WTC11 (cell line): ENCODE measurements at regions not wholly inside any gene's neighbourhood (a gene's known extent, or its start where the extent isn't known, plus 50 kb on each side); places are given as distances from the start of the nearest gene placed in this dataset.
"Not testable (repeated sequence)": the region's sequence is repeated elsewhere in the genome, so short reads cannot be mapped to it uniquely, and the experiment has no call there.

Source experiments
- ATAC-seq: fragments of 200-7000 bp; cut with Tn5 transposase; 2 replicates; pipeline ENCODE4 v1.10.0; 2021; ENCODE audit warnings: mild to moderate bottlenecking, moderate library complexity
- CTCF ChIA-PET: fragments of 300-600 bp; sonication (Branson Sonifier 250); formaldehyde crosslinking; loops from one replicate; lab custom pipeline; 2021; ENCODE audit warnings: antibody characterized with exemption; lab: Charles Lee
- POLR2A ChIA-PET: fragments of 350-600 bp; sonication (Branson Sonifier 250); formaldehyde crosslinking; loops from one replicate; lab custom pipeline; 2021; ENCODE audit warnings: antibody characterized with exemption; lab: Charles Lee
- DNase-seq: peaks from one replicate; pipeline ENCODE4 v3.0.0; 2021; ENCODE audit warnings: low spot score
- H3K27ac Mint-ChIP-seq: 2 replicates; pipeline ENCODE4 v1.8.0; 2021; ENCODE audit warnings: mixed read lengths
- H3K27me3 Mint-ChIP-seq: 2 replicates; pipeline ENCODE4 v1.8.0; 2021; ENCODE audit warnings: low read depth, mild to moderate bottlenecking, moderate library complexity, mixed read lengths
- H3K36me3 Mint-ChIP-seq: 2 replicates; pipeline ENCODE4 v1.8.0; 2021; ENCODE audit warnings: mixed read lengths
- H3K4me1 Mint-ChIP-seq: 2 replicates; pipeline ENCODE4 v1.8.0; 2022; ENCODE audit warnings: mixed read lengths
- H3K4me3 Mint-ChIP-seq: 2 replicates; pipeline ENCODE4 v1.8.0; 2021; ENCODE audit warnings: mild to moderate bottlenecking, moderate library complexity, mixed read lengths
- H3K9me3 Mint-ChIP-seq: 2 replicates; pipeline ENCODE4 v1.8.0; 2021; ENCODE audit warnings: mixed read lengths
- ATF1 ChIP-seq: sonication (generic); formaldehyde crosslinking; IDR thresholded peaks from 2 replicates; pipeline ENCODE4 v1.8.1; 2023; ENCODE audit warnings: mild to moderate bottlenecking, moderate library complexity, missing genetic modification reagents
- EMX1 ChIP-seq: fragments of 250-450 bp; sonication (Bioruptor Pico); IDR thresholded peaks from 2 replicates; pipeline ENCODE4 v1.8.0; 2021; ENCODE audit warnings: mild to moderate bottlenecking
- GABPB1 ChIP-seq: sonication (generic); formaldehyde crosslinking; IDR thresholded peaks from 2 replicates; pipeline ENCODE4 v1.8.1; 2023; ENCODE audit warnings: mild to moderate bottlenecking, missing genetic modification reagents
- HMGXB4 ChIP-seq: sonication (generic); formaldehyde crosslinking; IDR thresholded peaks from 2 replicates; pipeline ENCODE4 v1.8.1; 2023; ENCODE audit warnings: mild to moderate bottlenecking, moderate library complexity, missing genetic modification reagents
- JAZF1 ChIP-seq: fragments of 250-450 bp; sonication (Bioruptor Pico); IDR thresholded peaks from 2 replicates; pipeline ENCODE4 v1.9.0; 2021; ENCODE audit warnings: moderate library complexity, mild to moderate bottlenecking, inconsistent platforms
- JUN ChIP-seq: sonication (generic); formaldehyde crosslinking; IDR thresholded peaks from 2 replicates; pipeline ENCODE4 v1.8.0; 2023; ENCODE audit warnings: mild to moderate bottlenecking, missing genetic modification reagents
- NFE2L1 ChIP-seq: sonication (generic); formaldehyde crosslinking; IDR thresholded peaks from 2 replicates; pipeline ENCODE4 v1.8.1; 2023; ENCODE audit warnings: missing genetic modification reagents
- PRDM15 ChIP-seq: sonication (generic); formaldehyde crosslinking; IDR thresholded peaks from 2 replicates; pipeline ENCODE4 v1.8.0; 2022; ENCODE audit warnings: missing genetic modification reagents
- SMAD3 ChIP-seq: sonication (generic); formaldehyde crosslinking; IDR thresholded peaks from 2 replicates; pipeline ENCODE4 v1.8.0; 2022; ENCODE audit warnings: missing genetic modification reagents, mild to moderate bottlenecking, borderline replicate concordance
- TEAD1 ChIP-seq: sonication (generic); formaldehyde crosslinking; IDR thresholded peaks from 2 replicates; pipeline ENCODE4 v1.8.0; 2022; ENCODE audit warnings: mild to moderate bottlenecking, missing genetic modification reagents
- ZBTB43 ChIP-seq: sonication (generic); formaldehyde crosslinking; IDR thresholded peaks from 2 replicates; pipeline ENCODE4 v1.8.1; 2023; ENCODE audit warnings: mild to moderate bottlenecking, missing genetic modification reagents
- ZNF121 ChIP-seq: sonication (generic); formaldehyde crosslinking; IDR thresholded peaks from 2 replicates; pipeline ENCODE4 v1.8.0; 2023; ENCODE audit warnings: missing genetic modification reagents
- ZNF138 ChIP-seq: sonication (generic); formaldehyde crosslinking; conservative IDR thresholded peaks from 2 replicates; pipeline ENCODE4 v1.8.1; 2022; ENCODE audit warnings: mild to moderate bottlenecking, moderate library complexity, missing genetic modification reagents
- TF ChIP-seq, protein P1 (sequence below): sonication (generic); formaldehyde crosslinking; IDR thresholded peaks from 2 replicates; pipeline ENCODE4 v1.8.1; 2023; ENCODE audit warnings: mild to moderate bottlenecking, missing genetic modification reagents
- TF ChIP-seq, protein P2 (sequence below): sonication (generic); formaldehyde crosslinking; IDR thresholded peaks from 2 replicates; pipeline ENCODE4 v1.8.0; 2022; ENCODE audit warnings: mild to moderate bottlenecking, missing genetic modification reagents

DNA sequence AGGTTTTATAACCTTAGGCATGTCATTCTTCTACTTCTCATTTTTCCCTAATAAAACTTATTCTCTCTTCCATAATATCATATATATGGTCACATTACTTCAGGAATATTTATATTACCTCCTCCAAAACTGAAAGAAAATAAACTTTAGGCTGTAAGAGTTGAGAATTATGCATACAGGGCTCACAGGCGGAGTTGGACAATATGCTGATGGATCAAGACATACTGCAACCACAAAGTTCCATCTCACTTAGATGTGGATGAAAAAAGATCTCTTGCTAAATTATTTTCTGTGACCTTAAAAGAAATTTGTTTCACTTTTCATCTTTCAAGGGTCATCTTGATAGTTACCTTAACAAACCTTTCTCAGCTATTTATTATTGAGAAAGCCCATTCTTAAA lies 152.6 kb upstream of the PDE4B start:
- peaks cover 2% of the 10 kb centered on the region; the same call in 1 of the 2 replicates for H3K27me3 Mint-ChIP-seq
- peaks cover 9% of the 10 kb centered on the region for H3K9me3 Mint-ChIP-seq
- H3K4me3 Mint-ChIP-seq, result no peak overlapping the region
- H3K4me1 Mint-ChIP-seq, result no peaks in the 10 kb centered on the region
- DNase-seq, result no peak
- H3K36me3 Mint-ChIP-seq, result peaks cover under 1% of the 10 kb centered on the region; the same call in 1 of the 2 replicates
- no peak overlapping the region for H3K27ac Mint-ChIP-seq
- POLR2A ChIA-PET, result interaction anchor here (0.6 kb wide), 1 partner anchor 37 kb away, joined by 3 read pairs; no protein-coding TSS in a partner anchor
- no peak for ATAC-seq
- CTCF ChIA-PET, result no interaction called here
- TF ChIP-seq ATF1, result no peak
- no peak for TF ChIP-seq SMAD3 (CRISPR knock-in tag)

- DNase-seq, H3K27ac Mint-ChIP-seq, CTCF ChIA-PET, H3K4me3 Mint-ChIP-seq, POLR2A ChIA-PET, H3K4me1 Mint-ChIP-seq, ATAC-seq: not testable (repeated sequence)
- Mint-ChIP-seq H3K27me3 (peaks cover 46% of the 10 kb centered on the region), H3K36me3 (peaks cover 42% of the 10 kb centered on the region), H3K9me3 (peaks cover 52% of the 10 kb centered on the region)
Observed at GRCh38 chr1:65649185-65649584, 143.5 kb upstream of the PDE4B start.

DNA sequence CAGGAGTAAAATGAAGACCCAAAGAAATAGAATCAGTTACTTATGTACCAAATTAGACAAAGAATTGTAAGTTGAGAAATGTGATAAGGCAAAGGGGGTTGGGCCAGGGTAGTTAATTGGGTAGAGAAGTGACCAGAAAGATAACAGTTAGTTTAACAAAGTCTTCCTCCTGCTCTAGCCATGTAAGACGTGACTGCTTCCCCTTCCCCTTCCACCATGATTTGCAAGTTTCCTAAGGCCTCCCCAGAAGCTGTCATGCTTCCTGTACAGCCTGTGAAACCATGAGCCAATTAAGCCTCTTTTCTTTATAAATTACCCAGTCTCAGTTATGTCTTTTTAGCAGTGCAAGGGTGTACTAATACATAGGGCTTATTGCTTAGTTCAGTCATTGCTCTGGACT lies 142.0 kb upstream of the PDE4B start:
- TF ChIP-seq JAZF1 (CRISPR knock-in tag), result no peak
- TF ChIP-seq NFE2L1, result no peak
- TF ChIP-seq, protein P1, sequence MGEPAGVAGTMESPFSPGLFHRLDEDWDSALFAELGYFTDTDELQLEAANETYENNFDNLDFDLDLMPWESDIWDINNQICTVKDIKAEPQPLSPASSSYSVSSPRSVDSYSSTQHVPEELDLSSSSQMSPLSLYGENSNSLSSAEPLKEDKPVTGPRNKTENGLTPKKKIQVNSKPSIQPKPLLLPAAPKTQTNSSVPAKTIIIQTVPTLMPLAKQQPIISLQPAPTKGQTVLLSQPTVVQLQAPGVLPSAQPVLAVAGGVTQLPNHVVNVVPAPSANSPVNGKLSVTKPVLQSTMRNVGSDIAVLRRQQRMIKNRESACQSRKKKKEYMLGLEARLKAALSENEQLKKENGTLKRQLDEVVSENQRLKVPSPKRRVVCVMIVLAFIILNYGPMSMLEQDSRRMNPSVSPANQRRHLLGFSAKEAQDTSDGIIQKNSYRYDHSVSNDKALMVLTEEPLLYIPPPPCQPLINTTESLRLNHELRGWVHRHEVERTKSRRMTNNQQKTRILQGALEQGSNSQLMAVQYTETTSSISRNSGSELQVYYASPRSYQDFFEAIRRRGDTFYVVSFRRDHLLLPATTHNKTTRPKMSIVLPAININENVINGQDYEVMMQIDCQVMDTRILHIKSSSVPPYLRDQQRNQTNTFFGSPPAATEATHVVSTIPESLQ, result no peak
- POLR2A ChIA-PET, result no interaction called here
- peaks cover 41% of the 10 kb centered on the region for H3K9me3 Mint-ChIP-seq

DNA sequence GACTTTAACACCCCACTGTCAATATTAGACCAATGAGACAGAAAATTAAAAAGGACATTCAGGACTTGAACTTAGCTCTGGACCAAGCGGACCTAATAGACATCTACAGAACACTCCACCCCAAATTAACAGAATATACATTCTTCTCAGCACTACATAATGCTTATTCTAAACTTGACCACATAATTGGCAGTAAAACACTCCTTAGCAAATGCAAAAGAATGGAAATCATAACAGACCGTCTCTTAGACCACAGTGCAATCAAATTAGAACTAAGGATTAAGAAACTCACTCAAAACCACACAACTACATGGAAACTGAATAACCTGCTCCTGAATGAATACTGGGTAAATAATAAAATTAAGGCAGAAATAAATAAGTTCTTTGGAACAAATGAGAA lies 138.2 kb upstream of the PDE4B start:
- ATAC-seq, CTCF ChIA-PET, H3K27ac Mint-ChIP-seq, DNase-seq, H3K36me3 Mint-ChIP-seq, H3K4me1 Mint-ChIP-seq, H3K9me3 Mint-ChIP-seq, POLR2A ChIA-PET, H3K4me3 Mint-ChIP-seq: not testable (repeated sequence)
- H3K27me3 Mint-ChIP-seq, result peaks cover 41% of the 10 kb centered on the region

More for the DNA sequence above, 142.0 kb upstream of the PDE4B start:
- DNase-seq (no peak), ATAC-seq (no peak)
- H3K27ac Mint-ChIP-seq, result no peak overlapping the region
- H3K4me1 Mint-ChIP-seq, result no peaks in the 10 kb centered on the region
- H3K4me3 Mint-ChIP-seq, result no peak overlapping the region
- peaks cover 44% of the 10 kb centered on the region for H3K27me3 Mint-ChIP-seq
- H3K36me3 Mint-ChIP-seq, result peaks cover 36% of the 10 kb centered on the region
- CTCF ChIA-PET, result no interaction called here

DNA sequence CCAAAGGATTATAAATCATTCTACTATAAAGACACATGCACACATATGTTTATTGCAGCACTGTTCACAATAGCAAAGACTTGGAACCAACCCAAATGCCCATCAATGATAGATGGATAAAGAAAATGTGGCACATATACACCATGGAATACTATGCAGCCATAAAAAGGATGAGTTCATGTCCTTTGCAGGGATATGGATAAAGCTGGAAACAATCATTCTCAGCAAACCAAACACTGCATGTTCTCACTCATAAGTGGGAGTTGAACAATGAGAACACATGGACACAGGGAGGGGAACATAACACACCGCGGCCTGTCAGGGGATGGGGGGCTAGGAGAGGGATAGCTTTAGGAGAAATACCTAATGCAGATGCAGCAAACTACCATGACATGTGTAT lies 135.1 kb upstream of the PDE4B start:
- H3K27me3 Mint-ChIP-seq, result peaks cover 22% of the 10 kb centered on the region
- H3K4me1 Mint-ChIP-seq, ATAC-seq, H3K27ac Mint-ChIP-seq, DNase-seq, CTCF ChIA-PET, POLR2A ChIA-PET, H3K4me3 Mint-ChIP-seq, H3K36me3 Mint-ChIP-seq: not testable (repeated sequence)
- H3K9me3 Mint-ChIP-seq, result peaks cover 11% of the 10 kb centered on the region

DNA sequence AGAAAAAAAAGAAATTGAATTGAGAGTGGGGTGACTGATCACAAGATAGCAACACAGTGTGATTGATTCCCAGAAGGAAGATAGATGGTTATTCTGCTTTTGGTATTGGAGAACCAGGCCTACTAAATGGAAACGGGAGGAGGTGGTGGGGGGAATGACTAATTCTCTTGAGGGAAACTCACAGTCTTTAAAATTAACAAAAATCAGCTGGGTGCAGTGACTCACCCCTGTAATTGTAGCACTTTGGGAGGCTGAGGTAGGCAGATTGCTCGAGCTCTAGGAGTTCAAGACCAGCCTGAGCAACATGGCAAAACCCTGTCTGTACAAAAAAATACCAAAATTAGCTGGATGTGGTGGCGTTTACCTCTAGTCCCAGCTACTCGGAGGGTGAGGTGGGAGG lies 134.6 kb upstream of the PDE4B start:
- H3K4me3 Mint-ChIP-seq, result no peak overlapping the region
- H3K27me3 Mint-ChIP-seq, result peaks cover 17% of the 10 kb centered on the region
- POLR2A ChIA-PET, result no interaction called here
- CTCF ChIA-PET, result no interaction called here
- peaks cover 11% of the 10 kb centered on the region for H3K9me3 Mint-ChIP-seq
- DNase-seq (no peak), ATAC-seq (no peak)
- TF ChIP-seq GABPB1 (no peak), PRDM15 (CRISPR knock-in tag) (no peak), ZNF138 (CRISPR knock-in tag) (no peak), TEAD1 (CRISPR knock-in tag) (no peak), HMGXB4 (CRISPR knock-in tag) (no peak), JUN (CRISPR knock-in tag) (no peak), ZNF121 (CRISPR knock-in tag) (no peak), EMX1 (CRISPR knock-in tag) (no peak), ZBTB43 (CRISPR knock-in tag) (no peak)
- TF ChIP-seq, protein P2, sequence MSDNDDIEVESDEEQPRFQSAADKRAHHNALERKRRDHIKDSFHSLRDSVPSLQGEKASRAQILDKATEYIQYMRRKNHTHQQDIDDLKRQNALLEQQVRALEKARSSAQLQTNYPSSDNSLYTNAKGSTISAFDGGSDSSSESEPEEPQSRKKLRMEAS (CRISPR knock-in tag), result no peak
- no peaks in the 10 kb centered on the region for H3K4me1 Mint-ChIP-seq
- H3K36me3 Mint-ChIP-seq, result no peaks in the 10 kb centered on the region
- H3K27ac Mint-ChIP-seq, result no peak overlapping the region
